HUES48 (cell line): ENCODE measurements at regions not wholly inside any gene's neighbourhood (a gene's known extent, or its start where the extent isn't known, plus 50 kb on each side); places are given as distances from the start of the nearest gene placed in this dataset.

Source experiments
- H3K27ac ChIP-seq: one replicate; pipeline ENCODE4 v1.7.0; 2013; ENCODE audit warnings: low read depth, low read length, inconsistent platforms
- H3K27me3 ChIP-seq: 2 replicates; pipeline ENCODE4 v1.6.1; 2013; ENCODE audit warnings: mild to moderate bottlenecking, low read length; ENCODE audit not compliant: control insufficient read depth, insufficient read depth
- H3K36me3 ChIP-seq: 2 replicates; pipeline ENCODE4 v1.6.1; 2013; ENCODE audit warnings: low read length; ENCODE audit not compliant: control insufficient read depth, insufficient read depth
- H3K4me1 ChIP-seq: 2 replicates; pipeline ENCODE4 v1.6.1; 2013; ENCODE audit warnings: mild to moderate bottlenecking, low read length; ENCODE audit not compliant: control insufficient read depth, insufficient read depth
- H3K4me3 ChIP-seq: 2 replicates; pipeline ENCODE4 v1.5.1; 2013; ENCODE audit warnings: mild to moderate bottlenecking, low read depth, low read length
- H3K9ac ChIP-seq: 2 replicates; pipeline ENCODE4 v1.6.1; 2013; ENCODE audit warnings: mild to moderate bottlenecking, low read depth, low read length, moderate library complexity
- H3K9me3 ChIP-seq: 2 replicates; pipeline ENCODE4 v1.6.1; 2013; ENCODE audit warnings: low read length; ENCODE audit not compliant: control insufficient read depth, insufficient read depth

- Histone ChIP-seq H3K9me3 (no peaks in the 10 kb centered on the region), H3K27ac (peak overlapping the region; percentile 64), H3K27me3 (no peaks in the 10 kb centered on the region), H3K36me3 (no peaks in the 10 kb centered on the region), H3K9ac (no peak overlapping the region), H3K4me3 (no peak overlapping the region), H3K4me1 (peaks cover 26% of the 10 kb centered on the region)
Measured at GRCh38 chr9:16039218-16039987, 486.6 kb downstream of the CCDC171 start.

- Histone ChIP-seq H3K27ac (peak overlapping the region; percentile 64), H3K9me3 (no peaks in the 10 kb centered on the region), H3K4me1 (peaks cover 26% of the 10 kb centered on the region), H3K9ac (no peak overlapping the region), H3K36me3 (no peaks in the 10 kb centered on the region), H3K27me3 (no peaks in the 10 kb centered on the region), H3K4me3 (no peak overlapping the region)
Measured at GRCh38 chr9:16039988-16040761, 487.3 kb downstream of the CCDC171 start.

- H3K4me3 ChIP-seq: no peak overlapping the region
- no peaks in the 10 kb centered on the region for H3K9me3 ChIP-seq
- H3K27ac ChIP-seq: no peak overlapping the region
- peaks cover 24% of the 10 kb centered on the region for H3K4me1 ChIP-seq
- H3K36me3 ChIP-seq: no peaks in the 10 kb centered on the region
- no peaks in the 10 kb centered on the region for H3K27me3 ChIP-seq
- H3K9ac ChIP-seq: no peak overlapping the region
Measured at GRCh38 chr9:16043756-16044578, 491.1 kb downstream of the CCDC171 start.

GRCh38 chr9:16044579-16044881 lies 491.7 kb downstream of the CCDC171 start:
- Histone ChIP-seq H3K9me3 (no peaks in the 10 kb centered on the region), H3K36me3 (no peaks in the 10 kb centered on the region), H3K27ac (no peak overlapping the region), H3K4me3 (no peak overlapping the region), H3K27me3 (no peaks in the 10 kb centered on the region), H3K4me1 (peaks cover 18% of the 10 kb centered on the region), H3K9ac (no peak overlapping the region)

GRCh38 chr9:16045651-16046280 lies 492.9 kb downstream of the CCDC171 start:
- H3K9ac ChIP-seq: no peak overlapping the region
- no peaks in the 10 kb centered on the region for H3K9me3 ChIP-seq

GRCh38 chr9:16046713-16047112 lies 493.9 kb downstream of the CCDC171 start:
- Histone ChIP-seq H3K9me3 (no peaks in the 10 kb centered on the region), H3K36me3 (no peaks in the 10 kb centered on the region), H3K9ac (no peak overlapping the region), H3K4me1 (no peaks in the 10 kb centered on the region), H3K4me3 (no peak overlapping the region), H3K27ac (no peak overlapping the region), H3K27me3 (no peaks in the 10 kb centered on the region)

More at GRCh38 chr9:16045651-16046280, 492.9 kb downstream of the CCDC171 start:
- Histone ChIP-seq H3K4me3 (no peak overlapping the region), H3K27me3 (no peaks in the 10 kb centered on the region), H3K4me1 (peaks cover 6% of the 10 kb centered on the region), H3K27ac (no peak overlapping the region), H3K36me3 (no peaks in the 10 kb centered on the region)

GRCh38 chr9:16048129-16048528 lies 495.3 kb downstream of the CCDC171 start:
- no peaks in the 10 kb centered on the region for H3K27me3 ChIP-seq
- H3K4me1 ChIP-seq: no peaks in the 10 kb centered on the region
- no peaks in the 10 kb centered on the region for H3K36me3 ChIP-seq
- H3K9ac ChIP-seq: no peak overlapping the region
- no peak overlapping the region for H3K4me3 ChIP-seq
- H3K27ac ChIP-seq: no peak overlapping the region
- no peaks in the 10 kb centered on the region for H3K9me3 ChIP-seq

GRCh38 chr9:16052146-16052545 lies 499.3 kb downstream of the CCDC171 start:
- Histone ChIP-seq H3K9me3 (no peaks in the 10 kb centered on the region), H3K4me3 (no peak overlapping the region), H3K4me1 (no peaks in the 10 kb centered on the region), H3K27ac (no peak overlapping the region), H3K36me3 (no peaks in the 10 kb centered on the region), H3K9ac (no peak overlapping the region), H3K27me3 (no peaks in the 10 kb centered on the region)

- Histone ChIP-seq H3K4me1 (peaks cover 5% of the 10 kb centered on the region), H3K9me3 (no peaks in the 10 kb centered on the region), H3K27ac (no peak overlapping the region), H3K9ac (no peak overlapping the region), H3K4me3 (no peak overlapping the region), H3K36me3 (no peaks in the 10 kb centered on the region), H3K27me3 (no peaks in the 10 kb centered on the region)
Measured at GRCh38 chr9:16052757-16053530, 500.1 kb downstream of the CCDC171 start.

GRCh38 chr9:16057541-16057940 lies 504.7 kb downstream of the CCDC171 start:
- Histone ChIP-seq H3K4me3 (no peak overlapping the region), H3K36me3 (no peaks in the 10 kb centered on the region), H3K9me3 (no peaks in the 10 kb centered on the region), H3K27ac (no peak overlapping the region), H3K4me1 (peaks cover 24% of the 10 kb centered on the region), H3K27me3 (no peaks in the 10 kb centered on the region), H3K9ac (no peak overlapping the region)
